Posterior cingulate gyrus (tissue), 11 donors: ENCODE measurements at regions not wholly inside any gene's neighbourhood (a gene's known extent, or its start where the extent isn't known, plus 50 kb on each side); places are given as distances from the start of the nearest gene placed in this dataset.

ENCODE experiments used
- DNase-seq, 10 donors: peaks; one replicate each; pipeline versions ENCODE4 v3.0.0 to v3.0.0-alpha.2; 2020 to 2021; ENCODE audit warnings: mixed read lengths in 3 of 10
- intact Hi-C: fragments of 100-400 bp; cut with DNase I; formaldehyde crosslinking; loops from one replicate; pipeline ENCODE4 v1.15.1; 2023

DNA sequence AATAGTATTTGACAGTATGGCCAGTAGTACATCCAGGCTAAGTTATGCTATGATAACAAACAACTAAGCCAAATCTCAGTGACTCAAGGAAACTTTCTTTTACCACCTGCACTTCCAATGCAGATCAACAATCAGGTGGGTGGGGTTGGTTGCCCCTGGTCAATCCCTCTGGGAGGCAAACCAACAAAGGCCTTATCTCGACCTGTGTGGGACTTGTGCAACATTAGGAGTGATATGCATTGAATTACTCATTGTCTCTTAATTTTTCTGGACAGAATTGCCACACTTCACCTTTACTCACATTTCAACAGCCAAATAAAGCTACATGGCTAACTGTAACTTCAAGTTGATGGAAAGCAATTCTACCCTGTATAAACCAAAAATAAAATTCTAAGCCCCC, 1049.3 kb upstream of the CDH2 start:
- no peak for DNase-seq
- intact Hi-C loops = no loop called here

DNA sequence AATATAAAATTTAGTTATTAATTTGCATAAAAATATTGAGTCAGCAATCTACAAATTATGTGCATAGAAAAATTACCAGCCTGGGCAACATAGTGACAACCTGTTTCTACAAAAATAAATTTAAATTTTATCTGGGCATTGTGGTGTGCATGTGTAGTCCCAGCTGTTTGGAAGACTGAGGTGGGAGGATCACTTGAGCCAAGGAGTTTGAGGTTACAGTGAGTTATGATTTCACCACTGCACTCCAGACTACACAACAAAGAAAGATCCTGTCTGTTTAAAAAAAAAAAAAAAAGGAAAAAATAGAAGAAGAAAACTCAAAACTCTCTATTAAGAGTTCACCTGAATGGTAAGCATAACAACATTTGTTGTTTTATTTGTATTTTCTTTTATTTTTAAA, 1048.4 kb upstream of the CDH2 start:
- intact Hi-C loops = no loop called here
- DNase-seq = no peak

DNA sequence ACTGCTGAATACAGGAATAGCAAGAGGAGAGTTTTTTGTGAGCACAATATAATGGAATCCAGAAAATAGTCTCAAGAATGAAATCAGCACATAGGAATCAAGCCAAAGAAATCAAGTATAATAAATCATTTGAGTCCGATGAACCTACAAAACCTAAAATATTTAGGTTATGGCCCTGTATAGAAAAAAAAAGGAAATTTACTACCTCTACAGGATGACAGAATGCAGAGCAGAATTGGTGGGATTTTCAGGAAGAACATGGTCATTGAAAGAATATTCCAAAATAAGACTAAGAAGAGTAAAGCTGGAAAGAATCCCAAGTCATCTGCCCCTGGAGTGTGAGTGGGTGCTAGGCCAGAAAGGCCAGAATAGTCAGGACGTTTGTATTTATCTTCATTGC, 1041.2 kb upstream of the CDH2 start:
- intact Hi-C loops = no loop called here
- no peak for DNase-seq

DNA sequence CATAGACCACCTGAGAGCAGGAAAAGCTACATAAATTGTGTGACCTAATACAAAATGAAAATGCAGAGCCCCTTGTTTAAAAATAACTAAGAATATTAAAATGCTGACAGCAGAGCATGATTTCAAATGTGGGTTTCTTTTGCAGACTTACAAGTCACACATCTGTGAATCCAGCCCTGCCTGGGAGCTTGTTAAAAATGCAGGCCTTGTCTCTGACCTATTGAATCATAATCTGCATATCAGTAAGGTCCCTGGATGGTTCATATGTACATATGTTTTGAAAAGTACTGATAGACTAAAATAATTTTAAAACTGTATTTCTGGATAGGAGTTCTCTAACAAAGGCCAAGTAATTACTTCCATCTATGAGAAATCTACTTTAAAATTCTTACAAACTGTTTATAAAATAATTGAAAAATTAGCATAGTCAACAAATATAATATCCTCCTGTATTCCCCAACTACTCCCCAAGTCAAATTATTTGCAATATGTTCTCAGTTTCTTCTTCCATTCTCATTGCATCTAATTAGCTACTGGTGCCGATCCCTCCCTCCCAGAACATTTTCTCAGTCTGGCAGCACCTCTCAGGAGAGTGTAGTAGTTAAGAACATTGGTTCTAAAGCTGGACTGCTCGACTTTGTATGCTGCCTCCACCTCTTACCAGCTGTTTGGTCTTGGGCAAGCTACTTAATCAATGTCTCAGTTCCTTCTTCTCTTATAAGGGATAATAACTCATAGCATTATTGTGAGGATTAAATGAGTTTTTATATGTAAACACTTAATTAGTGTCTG, 1040.4 kb upstream of the CDH2 start:
- DNase-seq = no peak
- intact Hi-C loops = no loop called here

DNA sequence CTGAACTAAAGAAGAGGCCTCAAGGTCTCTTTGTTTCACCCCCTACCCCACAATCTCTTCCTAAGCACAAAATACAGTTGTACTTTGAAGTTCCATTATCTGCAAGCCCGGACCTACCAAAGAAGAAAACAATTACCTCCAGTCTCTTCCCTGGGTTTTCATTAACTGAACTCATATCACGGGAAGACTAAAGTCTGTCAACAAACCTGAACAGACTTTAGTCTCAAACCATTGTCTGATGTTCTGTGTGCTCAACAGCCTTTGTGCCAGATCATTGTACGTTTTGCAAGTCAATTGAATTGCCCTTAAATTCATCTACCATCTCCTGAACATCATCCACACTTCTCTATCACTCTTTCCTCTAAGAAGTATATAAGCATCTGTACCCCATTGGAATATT, 1021.9 kb upstream of the CDH2 start:
- no peak for DNase-seq
- intact Hi-C loops = no loop called here

DNA sequence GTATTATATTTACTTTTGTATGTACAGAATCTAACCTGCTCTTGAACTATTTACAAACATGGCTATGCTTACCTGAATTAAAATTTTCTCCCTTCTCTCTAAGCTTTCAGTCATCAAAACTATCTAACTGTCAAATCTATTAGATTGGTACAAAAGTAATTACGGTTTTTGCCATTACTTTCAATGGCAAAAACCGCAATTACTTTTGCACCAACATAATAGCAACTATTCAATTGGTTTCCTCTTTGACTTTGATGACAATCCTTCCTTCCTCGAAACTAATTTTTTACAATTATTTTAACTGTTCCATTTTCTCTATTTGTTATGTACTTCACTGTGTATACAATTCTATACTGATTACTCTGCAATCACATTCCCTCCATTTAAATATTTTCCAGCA, 1019.4 kb upstream of the CDH2 start:
- intact Hi-C loops = no loop called here
- no peak for DNase-seq

DNA sequence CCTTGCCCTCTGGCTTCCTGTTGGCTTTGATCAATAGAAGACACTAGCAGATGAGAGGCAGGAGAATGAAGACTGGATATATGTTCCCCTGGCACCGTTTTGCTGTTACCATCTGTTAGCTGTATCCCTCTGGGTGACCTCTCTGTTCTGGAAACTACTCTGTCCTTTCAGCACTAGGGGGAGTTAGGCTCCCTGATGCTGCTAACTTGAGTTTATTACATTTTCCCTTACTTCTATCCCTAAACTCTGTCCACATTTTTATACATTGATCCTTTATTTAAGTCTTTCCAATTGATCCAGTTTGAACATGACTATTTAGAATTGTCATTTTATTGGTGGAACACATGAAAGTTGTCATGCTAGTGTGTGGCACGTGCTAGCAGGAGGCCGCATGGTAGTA, 1014.3 kb upstream of the CDH2 start:
- intact Hi-C loops = no loop called here
- no peak for DNase-seq

DNA sequence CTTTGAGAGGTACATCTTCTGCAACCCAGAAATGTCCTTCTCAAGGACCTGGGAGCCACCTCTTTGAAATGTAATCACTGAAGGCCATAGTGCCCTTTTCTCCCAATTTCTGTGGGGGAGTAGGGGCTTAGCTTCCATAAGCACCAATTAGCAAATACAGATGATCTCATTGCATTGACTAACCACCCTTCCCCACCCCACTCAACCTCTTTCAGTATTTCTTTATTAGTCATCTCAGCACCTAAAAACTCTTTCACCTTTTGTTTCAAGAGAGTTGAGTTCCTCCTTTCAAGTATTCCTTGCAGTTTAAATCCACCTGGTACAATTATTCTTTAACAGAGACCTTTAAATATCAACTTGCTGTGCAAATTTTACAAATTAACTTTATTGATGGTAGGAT, 1011.8 kb upstream of the CDH2 start:
- no peak for DNase-seq

DNA sequence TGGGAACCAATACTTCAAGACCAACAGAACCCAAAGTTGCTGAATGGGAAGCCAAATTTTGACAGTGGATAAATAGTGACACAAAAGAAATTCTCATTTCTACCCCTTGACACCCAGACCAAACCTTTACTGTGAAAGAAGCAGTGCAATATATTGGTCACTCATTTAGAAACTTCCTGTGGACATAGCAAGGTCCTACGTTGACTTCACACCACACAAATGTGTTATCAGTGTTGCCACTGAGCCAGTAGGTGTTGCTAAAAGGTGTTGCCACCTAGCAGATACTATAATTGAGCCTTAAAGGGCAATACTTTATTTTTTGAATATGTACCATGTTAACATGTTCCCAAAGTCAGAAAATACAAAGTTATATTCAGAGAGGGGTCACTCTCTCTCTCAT, 1008.9 kb upstream of the CDH2 start:
- intact Hi-C loops = no loop called here
- no peak for DNase-seq

More for the DNA sequence above, 1011.8 kb upstream of the CDH2 start:
- intact Hi-C loops = no loop called here

DNA sequence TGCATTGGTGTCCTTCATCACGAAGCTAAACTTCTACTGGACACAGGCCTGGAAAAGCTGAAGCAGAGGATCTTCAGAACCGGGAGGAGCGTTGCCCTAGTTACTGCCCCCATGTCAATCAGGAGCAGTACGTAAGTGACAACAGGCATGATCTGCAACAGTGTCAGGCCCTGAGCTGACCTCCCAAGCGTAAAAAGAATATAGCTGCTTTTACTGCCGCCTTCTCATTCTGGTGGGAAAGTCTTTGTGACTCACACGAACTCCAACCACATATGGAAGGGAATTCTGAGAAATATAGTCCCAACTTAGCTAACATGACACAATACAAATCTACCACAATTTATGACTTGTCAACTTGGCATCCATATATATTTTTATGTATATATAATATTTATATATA, 1007.7 kb upstream of the CDH2 start:
- no peak for DNase-seq
- intact Hi-C loops = no loop called here

DNA sequence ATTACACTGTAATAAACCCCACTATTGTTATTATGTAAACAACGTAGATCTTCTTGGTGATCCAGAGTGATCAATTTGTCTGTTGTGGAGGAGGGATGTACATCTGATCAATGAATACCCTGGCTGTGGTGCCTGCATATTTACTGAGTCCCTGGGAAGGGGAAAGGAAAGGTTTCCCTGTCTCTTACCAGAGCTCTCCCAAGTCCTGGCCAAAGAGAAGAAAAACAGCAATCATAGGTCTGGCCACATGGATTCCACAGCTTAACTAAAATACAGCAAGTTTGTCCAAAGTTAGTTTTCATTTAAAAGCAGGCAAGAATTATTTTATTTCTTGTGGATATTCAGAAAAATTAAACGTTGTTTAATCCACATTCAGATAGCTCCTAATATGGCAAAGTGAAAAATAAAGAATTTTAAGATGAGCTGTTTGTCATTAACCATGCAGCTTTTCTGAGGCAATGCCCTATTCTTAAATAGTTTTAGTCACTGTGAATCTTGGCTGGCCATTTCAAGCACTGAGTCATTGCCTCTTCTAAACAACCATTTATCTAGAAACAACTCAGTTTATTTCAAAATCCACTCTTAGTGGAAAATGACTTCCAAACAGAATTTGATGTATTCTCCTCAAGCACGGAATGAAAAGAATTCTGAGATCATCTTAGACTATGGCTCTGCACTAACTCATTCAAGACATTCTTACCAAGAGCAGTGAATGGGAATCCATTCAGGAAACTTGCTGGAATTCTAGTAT, 1004.4 kb upstream of the CDH2 start:
- DNase-seq = no peak
- intact Hi-C loops = no loop called here

DNA sequence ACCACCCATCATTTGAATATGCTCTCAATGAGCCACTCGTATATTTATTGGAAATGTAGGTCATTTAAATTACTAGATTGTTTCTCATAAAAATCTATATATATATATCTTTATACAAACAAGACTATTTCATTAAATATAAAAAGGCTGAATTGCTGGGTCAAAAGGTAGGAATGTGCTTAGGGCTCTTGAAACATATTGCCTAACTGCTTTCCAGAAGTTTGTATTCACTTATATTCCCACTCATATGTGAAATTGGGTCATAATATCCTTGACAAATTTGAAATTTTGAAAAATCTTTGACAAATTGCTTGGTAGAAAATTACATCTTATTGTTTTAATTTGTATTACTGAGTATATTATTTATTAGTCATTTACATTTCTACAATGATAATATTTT, 999.8 kb upstream of the CDH2 start:
- DNase-seq = no peak
- intact Hi-C loops = no loop called here

DNA sequence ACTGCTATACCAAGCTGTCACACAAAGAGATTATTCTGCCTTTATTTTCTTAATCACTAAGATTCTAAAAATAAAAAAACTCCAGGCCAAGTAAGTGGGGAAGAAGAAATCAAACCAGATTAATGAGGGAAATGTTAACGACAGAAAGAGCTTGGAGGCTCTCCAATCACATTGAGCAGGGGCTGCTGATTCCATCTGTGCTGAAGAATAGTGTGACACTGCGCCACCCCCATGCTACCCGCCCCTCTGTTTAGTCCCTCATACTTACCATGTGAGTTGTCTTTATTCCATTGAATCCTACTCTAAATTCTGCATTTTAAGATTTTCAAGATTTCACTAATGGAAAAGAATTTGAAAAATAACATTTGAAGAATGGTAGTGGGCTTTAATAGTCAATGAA, 998.0 kb upstream of the CDH2 start:
- intact Hi-C loops = no loop called here
- DNase-seq = peak in 7 of 10 donors; percentile 13 to 75 (median 35)

DNA sequence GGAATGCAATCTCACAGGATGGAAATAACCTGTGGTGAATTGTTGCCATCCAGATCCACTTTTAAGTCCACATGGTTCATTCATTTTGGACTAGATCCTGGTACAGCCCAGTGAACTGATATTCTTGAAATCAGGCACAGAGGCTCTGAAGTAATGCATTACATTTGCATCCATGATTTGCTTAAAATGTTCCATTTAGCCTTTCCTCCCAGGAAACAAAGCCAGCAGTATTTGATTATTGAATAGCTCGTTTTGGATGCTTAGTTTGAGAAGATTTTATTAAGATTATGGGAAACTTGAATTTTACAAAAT, 995.8 kb upstream of the CDH2 start:
- intact Hi-C loops = no loop called here
- DNase-seq = no peak

DNA sequence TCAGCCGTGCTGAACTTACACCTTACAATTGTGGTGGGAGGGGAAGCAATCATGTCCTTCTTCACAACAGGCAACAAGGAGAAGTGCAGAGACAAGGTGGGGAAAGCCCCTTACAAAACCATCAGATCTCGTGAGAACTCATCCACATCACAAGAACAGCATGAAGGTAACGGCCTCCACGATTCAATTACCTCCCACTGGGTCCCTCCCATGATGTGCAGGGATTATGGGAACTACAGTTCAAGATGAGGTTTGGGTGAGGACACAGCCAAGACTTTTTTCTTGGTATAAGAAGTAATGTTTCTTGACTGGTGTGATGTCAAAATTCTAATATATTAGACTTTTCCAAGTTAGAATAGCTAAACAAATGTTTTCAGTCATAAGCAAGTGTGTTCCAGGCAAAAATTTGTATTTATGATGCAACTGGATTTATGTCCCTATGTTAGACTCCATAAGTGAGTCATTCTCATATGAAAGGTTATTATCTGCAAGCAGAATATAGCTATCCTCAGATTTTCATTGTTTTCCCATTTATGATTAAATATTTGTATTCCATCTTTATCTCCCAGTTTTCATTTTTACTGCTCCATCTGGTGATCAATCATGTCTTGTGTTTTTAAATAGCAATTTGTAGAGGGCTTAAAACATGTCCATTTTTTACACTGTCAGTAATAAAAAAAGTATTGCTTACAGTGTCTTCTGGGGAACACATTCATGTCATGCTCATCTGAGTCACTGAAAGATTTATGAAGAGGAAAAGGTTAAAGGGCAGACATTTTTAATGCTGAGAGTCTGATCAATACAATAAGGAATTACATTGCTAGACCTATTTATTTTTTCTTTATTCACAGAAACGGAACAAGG, 995.2 kb upstream of the CDH2 start:
- intact Hi-C loops = no loop called here
- no peak for DNase-seq

DNA sequence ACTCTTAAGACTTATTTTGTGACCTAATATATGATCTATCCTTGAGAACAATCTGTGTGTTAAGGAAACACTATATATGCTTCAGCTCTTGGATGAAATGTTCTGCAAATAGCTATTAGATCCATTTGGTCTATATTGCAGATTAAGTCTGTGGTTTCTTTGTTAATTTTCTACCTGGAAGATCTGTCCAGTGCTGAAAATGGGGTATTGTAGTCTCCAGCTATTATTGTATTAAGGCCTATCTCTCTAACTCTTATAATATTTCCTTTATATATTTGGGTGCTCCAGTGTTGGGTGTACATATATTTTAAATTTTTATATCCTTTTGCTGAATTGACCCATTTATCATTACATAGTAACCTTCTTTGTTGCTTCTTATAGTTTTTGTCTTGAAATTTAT, 992.7 kb upstream of the CDH2 start:
- intact Hi-C loops = no loop called here
- no peak for DNase-seq

DNA sequence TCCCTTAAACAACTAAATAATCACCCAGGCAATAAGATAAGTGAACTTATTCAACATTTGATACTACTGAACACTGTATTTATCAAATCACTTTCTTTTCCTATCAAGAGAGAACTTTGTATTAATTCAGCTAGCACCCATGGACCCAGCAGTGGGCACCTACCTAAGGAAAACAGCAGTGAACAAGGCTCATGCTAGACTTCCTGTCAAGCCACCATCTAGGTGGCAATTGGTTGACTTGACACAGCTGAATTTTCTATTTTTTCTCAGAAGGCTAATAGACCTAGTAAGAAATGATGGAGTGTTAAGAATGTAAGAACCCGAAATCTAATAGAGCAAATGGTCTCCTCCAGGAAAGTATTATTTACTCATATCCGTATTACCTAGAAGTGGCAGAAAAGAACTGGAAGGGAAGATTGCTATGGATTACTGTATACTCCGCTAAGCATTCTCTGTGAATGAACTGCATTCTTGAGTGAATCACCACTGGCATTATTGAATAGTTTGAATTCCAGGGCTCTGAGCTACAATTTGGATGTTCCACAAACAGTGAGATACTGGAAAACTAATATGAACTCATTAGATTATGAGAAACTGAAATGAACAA, 988.2 kb upstream of the CDH2 start:
- DNase-seq = no peak
- intact Hi-C loops = no loop called here

DNA sequence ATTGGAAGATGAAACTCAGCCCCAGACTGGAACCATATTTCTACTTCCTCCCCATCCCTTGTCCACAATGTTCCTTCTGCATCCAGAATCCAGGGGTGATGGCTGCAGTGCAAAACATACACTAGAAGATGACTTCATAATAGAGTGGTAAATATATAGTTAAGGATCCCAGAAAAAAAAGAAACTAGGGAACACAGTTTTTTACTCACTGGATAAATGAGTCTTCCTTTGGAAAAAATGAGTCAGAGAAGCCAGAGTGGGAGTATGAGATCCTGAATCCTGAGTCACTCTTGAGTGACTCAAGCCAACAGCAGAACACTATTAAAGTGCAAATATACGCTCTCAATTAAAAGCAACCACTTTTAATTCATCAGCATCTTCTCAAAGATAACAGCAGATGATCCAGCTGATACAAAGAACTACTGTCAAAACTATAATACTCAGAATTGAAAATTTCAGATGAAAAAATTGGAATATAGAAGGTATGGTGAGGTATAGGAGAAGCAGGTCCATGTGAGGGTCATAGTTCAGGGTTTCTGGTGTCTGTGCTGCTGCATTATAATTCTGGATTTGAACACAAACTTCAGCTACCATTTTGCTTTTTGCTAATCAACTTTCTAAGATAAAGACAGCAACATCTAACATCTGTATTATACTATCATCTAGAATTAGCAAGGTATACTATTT, 987.2 kb upstream of the CDH2 start:
- intact Hi-C loops = no loop called here
- DNase-seq = no peak

DNA sequence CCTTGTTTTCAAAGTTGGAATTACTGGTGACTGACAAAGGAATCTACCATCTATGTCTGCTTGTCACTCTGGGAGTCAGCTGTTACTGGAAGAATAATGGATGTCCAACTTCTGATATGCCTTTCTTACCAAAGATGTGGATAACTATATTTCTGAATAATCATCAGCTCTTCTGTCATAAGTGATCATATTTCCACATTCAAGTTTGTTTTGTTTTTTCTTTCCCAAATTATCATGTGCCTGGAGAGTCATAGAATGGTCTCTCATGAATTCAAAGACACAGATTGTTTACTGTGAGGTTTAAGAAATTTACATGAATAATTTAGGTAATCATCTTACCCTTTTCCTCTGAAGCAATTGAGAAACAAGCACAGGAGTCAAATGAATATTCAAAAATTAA, 986.7 kb upstream of the CDH2 start:
- no peak for DNase-seq
- intact Hi-C loops = no loop called here

DNA sequence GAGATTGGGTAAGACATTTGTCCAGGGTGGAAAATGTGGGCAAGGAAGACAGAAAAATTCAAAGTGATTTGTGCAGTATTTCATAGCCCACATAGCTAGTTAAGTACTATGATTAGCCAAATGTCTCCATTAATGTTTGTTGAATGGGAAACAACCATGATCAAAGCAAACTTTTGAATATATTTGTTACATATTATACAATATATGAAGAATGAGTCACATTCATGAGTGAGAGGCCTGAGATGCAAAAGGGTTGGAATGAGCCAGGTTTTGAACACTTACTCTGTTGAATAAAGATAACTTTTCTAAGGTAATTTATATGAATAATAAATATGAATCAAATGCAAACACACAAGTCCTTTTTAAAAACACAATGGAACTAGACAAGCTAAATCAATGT, 984.5 kb upstream of the CDH2 start:
- no peak for DNase-seq
- intact Hi-C loops = no loop called here

DNA sequence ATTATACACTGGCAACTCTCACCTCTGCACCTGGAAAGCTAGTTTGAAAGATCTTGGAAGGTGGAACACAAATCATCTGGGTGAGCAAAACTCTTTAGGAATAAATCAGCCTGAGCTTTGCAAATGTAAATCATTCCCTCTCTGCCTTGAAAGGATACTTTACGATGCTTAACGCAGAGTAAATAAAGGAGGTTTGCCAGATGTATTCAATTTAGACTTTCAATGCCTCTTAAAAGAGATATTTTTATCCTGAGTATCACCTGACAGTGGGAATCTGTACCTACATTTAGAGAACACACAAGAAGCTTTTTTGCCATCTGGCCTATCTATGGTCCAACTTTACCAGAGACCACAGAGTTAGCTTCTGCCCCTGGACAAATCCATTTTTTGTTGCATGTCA, 983.2 kb upstream of the CDH2 start:
- no peak for DNase-seq
- intact Hi-C loops = no loop called here
